22Rv1 (cell line): ENCODE measurements at regions not wholly inside any gene's neighbourhood (a gene's known extent, or its start where the extent isn't known, plus 50 kb on each side); places are given as distances from the start of the nearest gene placed in this dataset.
A peak's percentile ranks its signal among the peaks of the same experiment; 100 is the strongest.

Experiments
- H3K27ac ChIP-seq: fragments of 450-650 bp; 2 replicates; pipeline ENCODE4 v1.5.1; 2017
- CTCF ChIP-seq: fragments of 450-650 bp; IDR thresholded peaks from 2 replicates; pipeline ENCODE4 v1.5.1; 2017; ENCODE audit warnings: mild to moderate bottlenecking
- ZFX ChIP-seq: fragments of 450-650 bp; IDR thresholded peaks from 2 replicates; pipeline ENCODE4 v1.6.1; 2017; ENCODE audit warnings: antibody characterized with exemption, borderline replicate concordance

- TF ChIP-seq CTCF (no peak), ZFX (no peak)
Observed at GRCh38 chr2:34954758-34955157, 1355.7 kb upstream of the FAM98A start.

GRCh38 chr2:34950797-34951196 is 1351.7 kb upstream of the FAM98A start:
- no peak overlapping the region for H3K27ac ChIP-seq
- no peak for TF ChIP-seq ZFX
- TF ChIP-seq CTCF, result no peak

More at GRCh38 chr2:34954758-34955157, 1355.7 kb upstream of the FAM98A start:
- H3K27ac ChIP-seq, result no peak overlapping the region

GRCh38 chr2:34949316-34949715 is 1350.2 kb upstream of the FAM98A start:
- no peak overlapping the region for H3K27ac ChIP-seq
- TF ChIP-seq ZFX (no peak), CTCF (no peak)

GRCh38 chr2:34936089-34936488 is 1337.0 kb upstream of the FAM98A start:
- TF ChIP-seq CTCF (no peak), ZFX (no peak)
- H3K27ac ChIP-seq, result no peak overlapping the region

GRCh38 chr2:34912084-34912483 is 1313.0 kb upstream of the FAM98A start:
- TF ChIP-seq CTCF (no peak), ZFX (no peak)
- no peak overlapping the region for H3K27ac ChIP-seq

- TF ChIP-seq CTCF, result no peak
- TF ChIP-seq ZFX, result no peak
- no peak overlapping the region for H3K27ac ChIP-seq
Observed at GRCh38 chr2:34909992-34910705, 1311.0 kb upstream of the FAM98A start.

- TF ChIP-seq ZFX, result no peak
- peak; percentile 58 for TF ChIP-seq CTCF
- H3K27ac ChIP-seq, result no peak overlapping the region
Observed at GRCh38 chr2:34907812-34908211, 1308.7 kb upstream of the FAM98A start.
